Retina (tissue), 1 donor: ENCODE measurements at regions not wholly inside any gene's neighbourhood (a gene's known extent, or its start where the extent isn't known, plus 50 kb on each side); places are given as distances from the start of the nearest gene placed in this dataset.

Source experiments
- DNase-seq: peaks from one replicate; pipeline ENCODE4 v3.0.0-alpha.2; 2016

GRCh38 chr18:24628326-24628725 is 167.9 kb downstream of the HRH4 start:
- DNase-seq = no peak

- DNase-seq = no peak
These were observed 169.5 kb downstream of the HRH4 start for GRCh38 chr18:24629921-24630320.

- DNase-seq = no peak
These were observed 170.0 kb downstream of the HRH4 start for GRCh38 chr18:24630346-24630880.

DNA sequence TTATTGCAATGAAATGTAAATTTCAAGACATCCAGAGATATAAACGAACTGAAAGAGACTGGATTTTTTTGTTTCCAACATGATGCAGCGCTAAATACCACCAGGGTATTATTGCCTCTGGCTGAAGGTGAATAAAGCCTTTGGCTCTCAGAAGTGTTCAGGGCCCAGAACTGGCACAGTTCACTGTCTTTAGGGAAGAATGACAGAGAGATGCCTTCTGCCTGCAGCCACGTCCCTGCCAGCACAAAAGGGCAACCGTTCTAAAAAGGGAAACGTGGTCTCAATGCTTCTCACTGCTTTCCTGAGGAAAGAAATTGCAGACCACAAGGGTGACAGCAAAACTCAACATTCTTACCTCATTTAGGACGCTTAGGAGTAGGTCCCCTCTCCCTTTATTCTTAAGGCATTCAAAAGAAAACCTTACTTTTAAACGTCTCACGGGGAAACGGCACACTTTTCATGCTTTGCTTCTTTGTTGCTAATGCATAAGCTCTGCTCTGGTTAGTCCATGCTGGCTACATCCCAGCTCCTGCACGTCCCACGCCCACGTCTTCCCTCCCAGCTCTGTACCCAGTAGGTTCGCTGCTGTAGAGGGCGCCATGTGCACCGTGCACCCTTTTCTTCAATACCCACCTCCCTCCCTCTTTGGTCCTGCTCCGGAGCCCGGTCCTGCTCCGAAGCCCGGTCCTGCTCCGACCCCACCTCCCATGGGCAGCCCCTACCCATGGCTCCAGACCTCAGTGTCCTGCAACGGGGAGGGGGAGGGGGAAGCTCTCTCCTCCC is 171.0 kb downstream of the HRH4 start:
- DNase-seq = peak; percentile 33

- no peak for DNase-seq
These were observed 171.9 kb downstream of the HRH4 start for GRCh38 chr18:24632158-24632988.

GRCh38 chr18:24633121-24633520 is 172.7 kb downstream of the HRH4 start:
- no peak for DNase-seq

- no peak for DNase-seq
These were observed 189.1 kb downstream of the HRH4 start for GRCh38 chr18:24649571-24649970.

- no peak for DNase-seq
These were observed 191.0 kb downstream of the HRH4 start for GRCh38 chr18:24651434-24651833.

GRCh38 chr18:24656050-24656449 is 195.6 kb downstream of the HRH4 start:
- no peak for DNase-seq

- no peak for DNase-seq
These were observed 196.4 kb downstream of the HRH4 start for GRCh38 chr18:24656551-24657443.

DNA sequence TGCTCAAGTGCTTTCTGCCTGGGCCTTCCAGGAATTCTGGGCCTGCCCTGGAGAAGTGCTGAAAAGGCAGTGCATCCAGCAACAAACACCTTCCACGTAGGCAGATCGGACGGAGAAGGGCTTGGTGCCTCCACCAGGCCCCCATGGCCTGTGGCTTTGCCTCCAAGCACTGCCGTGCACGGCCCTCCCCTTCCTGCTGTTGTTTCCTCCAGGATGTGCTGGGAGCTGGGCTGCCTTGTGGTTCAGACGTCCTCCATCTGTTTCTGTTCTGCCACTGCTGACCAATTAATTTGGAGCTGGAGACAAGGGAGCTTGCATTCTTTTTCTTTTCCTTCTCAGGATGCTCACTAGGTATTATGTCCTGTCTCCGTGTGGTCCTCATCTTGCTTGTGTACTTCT is 197.0 kb downstream of the HRH4 start:
- DNase-seq = no peak

DNA sequence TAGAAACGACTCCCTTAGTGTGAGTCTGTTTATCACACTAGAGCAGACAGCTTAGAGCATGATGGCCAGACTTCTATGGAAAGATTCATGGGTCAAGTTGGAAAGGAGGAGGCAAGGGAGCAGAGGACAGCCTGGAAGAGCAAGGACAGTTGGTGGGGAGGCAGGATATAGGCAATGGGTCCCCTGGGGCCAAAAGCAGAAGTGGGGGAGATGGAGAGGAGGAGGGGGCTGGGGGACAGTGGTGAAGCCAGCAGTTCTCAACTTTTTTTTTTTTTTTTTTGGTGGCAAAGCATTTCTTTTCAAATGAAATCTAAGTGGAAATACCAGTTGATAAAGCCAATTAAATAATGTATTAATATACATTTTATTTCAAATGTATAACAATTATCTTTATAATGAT is 197.9 kb downstream of the HRH4 start:
- DNase-seq = no peak

DNA sequence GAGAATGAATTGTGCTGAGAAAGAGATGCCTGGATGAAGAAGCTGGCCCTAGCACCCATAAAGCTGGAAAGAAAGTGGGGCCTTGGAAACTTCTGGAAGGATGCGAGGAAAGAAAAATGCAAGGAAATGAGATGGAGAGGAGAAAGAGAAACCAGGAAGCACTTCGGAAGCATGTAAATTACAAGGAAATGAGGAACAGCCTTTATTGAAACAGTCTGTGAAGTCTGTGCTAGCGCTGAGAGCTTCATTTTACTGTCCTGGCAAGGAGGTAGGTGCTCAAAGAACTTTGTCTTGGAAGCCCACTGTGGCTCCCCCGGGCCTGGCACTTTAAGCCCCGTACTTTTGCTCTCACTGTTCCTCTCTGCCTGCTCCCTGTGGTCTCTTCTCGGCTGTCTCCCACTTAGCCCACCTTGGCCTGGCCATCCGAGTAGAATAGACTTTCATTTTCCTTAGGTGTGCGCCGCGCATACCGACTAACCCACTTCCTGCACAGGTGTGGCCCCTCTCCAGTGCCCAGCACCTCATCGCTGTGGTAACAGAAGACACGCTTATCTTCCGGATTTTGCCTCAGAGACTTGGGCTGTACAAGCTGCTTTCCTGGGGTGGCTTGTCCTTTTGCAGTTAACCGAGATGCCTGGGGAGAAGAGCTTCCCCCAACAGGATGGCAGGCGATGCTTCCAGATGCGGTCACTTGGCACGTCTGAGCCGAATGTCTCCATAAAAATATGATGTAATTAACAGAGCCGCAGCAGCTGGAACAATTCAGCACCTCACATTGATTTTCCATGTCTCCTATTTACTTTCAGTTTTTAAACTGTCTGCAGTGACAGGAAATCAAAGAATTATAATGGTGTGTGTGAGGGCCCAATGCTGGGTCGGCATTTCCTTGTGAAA is 199.6 kb downstream of the HRH4 start:
- no peak for DNase-seq

DNA sequence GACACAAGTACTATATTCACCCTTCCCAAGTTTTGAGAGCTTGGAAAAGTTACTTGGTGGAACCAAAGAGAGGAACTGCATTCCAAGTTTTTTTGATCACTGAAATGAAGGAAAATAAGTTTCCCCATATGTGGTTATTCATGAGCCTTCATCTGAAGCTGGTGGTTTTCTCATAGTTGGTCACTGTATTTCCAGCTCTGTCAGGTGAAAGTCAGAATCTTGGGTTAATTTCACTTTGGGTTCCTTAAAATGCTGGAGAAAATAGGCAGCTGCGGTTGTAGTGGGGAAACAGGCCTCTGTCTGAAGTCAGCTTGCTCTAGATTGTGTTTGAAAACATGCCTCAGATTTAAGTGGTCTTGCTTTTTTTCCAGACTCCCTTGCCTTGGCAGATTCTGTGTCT is 200.5 kb downstream of the HRH4 start:
- no peak for DNase-seq

- DNase-seq = no peak
These were observed 202.0 kb downstream of the HRH4 start for GRCh38 chr18:24662412-24662821.

DNA sequence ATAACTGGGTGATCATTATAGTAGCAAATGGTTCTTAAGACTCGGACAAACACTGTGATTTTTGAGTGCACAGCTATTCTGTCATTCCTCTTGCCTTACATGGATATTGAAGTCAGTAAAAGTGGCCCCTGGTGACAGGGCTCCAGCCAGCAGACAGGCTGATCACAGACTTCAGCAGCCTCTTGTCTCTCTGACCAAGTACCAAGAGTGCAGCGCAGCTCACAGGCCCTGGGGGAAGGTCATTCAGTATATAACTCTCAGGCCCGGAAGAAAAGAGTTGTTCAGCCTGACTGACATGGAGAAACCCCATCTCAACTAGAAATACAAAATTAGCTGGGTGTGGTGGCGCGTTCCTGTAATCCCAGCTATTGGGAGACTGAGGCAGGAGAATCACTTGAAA is 202.6 kb downstream of the HRH4 start:
- DNase-seq = no peak

GRCh38 chr18:24669015-24669414 is 208.6 kb downstream of the HRH4 start:
- DNase-seq = no peak

- DNase-seq = no peak
These were observed 209.1 kb downstream of the HRH4 start for GRCh38 chr18:24669502-24669901.

DNA sequence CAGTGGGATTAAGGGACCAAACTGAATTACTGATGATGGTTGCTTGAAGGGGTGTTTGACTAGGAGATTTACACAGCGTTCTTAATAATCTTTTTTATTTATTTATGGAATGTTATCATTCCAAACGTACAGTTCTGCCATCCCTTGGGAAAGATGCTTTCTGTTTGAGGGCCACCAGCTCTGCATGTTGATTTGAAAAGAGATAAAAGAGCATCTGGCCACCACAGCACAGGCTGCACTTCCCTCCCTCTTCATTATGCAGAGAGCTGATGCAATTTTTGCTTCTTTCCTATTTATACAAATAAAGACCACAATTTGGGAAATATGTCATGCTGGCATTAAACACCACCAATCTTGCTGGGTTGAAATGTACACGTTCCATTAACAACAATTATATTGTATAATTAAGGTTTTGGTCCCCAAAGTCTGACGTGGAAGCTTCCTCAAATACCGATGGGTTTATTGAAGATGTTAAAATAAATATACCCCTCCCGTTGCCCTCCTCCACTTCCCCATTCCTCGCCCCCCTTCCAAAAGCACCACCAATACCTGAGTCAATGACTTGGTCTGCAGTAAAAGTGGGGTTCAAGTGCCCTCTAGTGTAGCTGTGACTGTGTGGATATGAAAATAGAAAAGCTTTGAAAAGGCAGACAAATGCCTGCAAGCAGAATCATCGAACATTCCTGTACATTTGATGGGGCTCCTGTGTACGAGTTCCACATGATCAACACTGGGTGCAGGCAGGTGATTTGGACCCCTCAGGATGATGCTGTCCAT is 211.9 kb downstream of the HRH4 start:
- DNase-seq = no peak

- no peak for DNase-seq
These were observed 213.8 kb downstream of the HRH4 start for GRCh38 chr18:24674200-24674599.

DNA sequence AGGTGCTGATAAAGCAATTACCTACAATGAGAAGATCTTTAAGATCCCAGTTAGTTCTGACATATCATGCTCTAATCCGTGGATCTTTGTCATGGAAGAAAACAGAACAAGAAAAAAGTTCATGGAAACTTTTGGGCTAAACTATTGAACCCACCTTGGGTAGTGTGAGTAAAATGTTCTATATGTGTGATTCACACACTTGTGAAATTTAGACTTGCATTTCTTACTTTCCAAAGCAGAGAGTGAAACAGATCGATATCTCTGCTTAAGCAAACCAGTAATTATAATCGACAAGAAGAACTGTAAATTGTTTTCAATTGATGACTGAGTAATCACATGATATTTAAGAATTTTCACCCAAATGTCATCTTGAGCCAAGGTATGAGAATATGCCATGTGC is 214.2 kb downstream of the HRH4 start:
- DNase-seq = no peak
